ENCODE measurements at regions not wholly inside any gene's neighbourhood (a gene's known extent, or its start where the extent isn't known, plus 50 kb on each side); places are given as distances from the start of the nearest gene placed in this dataset.

DNA sequence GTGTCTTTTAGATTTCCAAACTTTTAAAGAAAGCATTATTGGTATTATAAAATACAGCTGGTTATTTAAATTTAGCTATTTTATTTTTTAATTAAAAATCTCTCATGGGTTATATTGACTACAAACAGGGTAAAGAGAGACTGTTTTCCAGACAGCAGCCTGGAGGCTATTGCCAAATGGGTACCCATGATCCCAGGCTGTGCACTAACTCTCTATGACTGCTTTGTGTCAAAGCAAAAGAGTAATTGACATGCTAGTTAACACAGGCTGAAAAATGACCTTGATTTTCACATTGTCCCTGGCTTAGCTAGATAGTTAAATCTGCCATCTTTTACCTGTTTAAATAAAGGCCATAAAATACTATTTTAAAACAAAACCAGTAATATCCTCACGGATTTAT is 589.7 kb downstream of the ANXA1 start:
- DNase-seq: no peak
- Histone ChIP-seq H3K4me3 (ENCODE audit: low read length) (no peak overlapping the region), H3K27ac (ENCODE audit: low read length) (no peak overlapping the region), H3K4me1 (ENCODE audit: control insufficient read depth, insufficient read depth, low read length) (no peaks in the 10 kb centered on the region), H3K36me3 (ENCODE audit: control insufficient read depth, insufficient read depth, low read length) (no peaks in the 10 kb centered on the region), H3K9me3 (ENCODE audit: control insufficient read depth, low read depth, low read length) (no peaks in the 10 kb centered on the region), H3K27me3 (ENCODE audit: control insufficient read depth, insufficient read depth, low read length) (no peaks in the 10 kb centered on the region)
- WGBS (ENCODE audit: insufficient coverage, low lambda C conversion rate): 60% methylated on average over 1 of the region's 1 CpG

- Histone ChIP-seq H3K4me1 (ENCODE audit: control insufficient read depth, insufficient read depth, low read length) (no peaks in the 10 kb centered on the region), H3K4me3 (ENCODE audit: low read length) (no peak overlapping the region), H3K9me3 (ENCODE audit: control insufficient read depth, low read depth, low read length) (no peaks in the 10 kb centered on the region), H3K27ac (ENCODE audit: low read length) (no peak overlapping the region), H3K36me3 (ENCODE audit: control insufficient read depth, insufficient read depth, low read length) (no peaks in the 10 kb centered on the region), H3K27me3 (ENCODE audit: control insufficient read depth, insufficient read depth, low read length) (no peaks in the 10 kb centered on the region)
- 86% methylated on average over 2 of the region's 3 CpGs for WGBS (ENCODE audit: insufficient coverage, low lambda C conversion rate)
- DNase-seq: no peak
Measured at GRCh38 chr9:73742412-73742811, 590.7 kb downstream of the ANXA1 start.

DNA sequence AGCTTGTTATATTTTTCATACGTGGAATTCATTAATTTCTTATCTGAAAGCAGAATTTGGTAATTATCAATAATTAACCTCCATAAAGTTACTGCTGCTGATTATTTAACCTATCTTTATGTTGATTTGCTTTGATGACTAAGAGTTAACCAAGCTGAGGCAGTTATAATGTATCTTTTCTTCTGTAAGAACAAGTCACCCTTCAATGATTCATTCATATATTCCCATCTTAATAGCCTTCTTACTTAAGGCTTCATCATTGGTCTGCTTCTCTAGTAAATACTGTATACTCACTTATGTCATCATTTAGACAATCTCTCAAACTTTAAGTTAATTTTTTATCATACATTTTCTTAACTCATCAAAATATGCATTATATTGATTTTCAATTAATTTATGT is 592.2 kb downstream of the ANXA1 start:
- H3K4me3 ChIP-seq (ENCODE audit: low read length): no peak overlapping the region

GRCh38 chr9:73745598-73745997 is 593.9 kb downstream of the ANXA1 start:
- H3K27ac ChIP-seq (ENCODE audit: low read length): no peak overlapping the region
- H3K27me3 ChIP-seq (ENCODE audit: control insufficient read depth, insufficient read depth, low read length): no peaks in the 10 kb centered on the region
- H3K9me3 ChIP-seq (ENCODE audit: control insufficient read depth, low read depth, low read length): no peaks in the 10 kb centered on the region
- H3K4me3 ChIP-seq (ENCODE audit: low read length): no peak overlapping the region
- no peak for DNase-seq
- no peaks in the 10 kb centered on the region for H3K4me1 ChIP-seq (ENCODE audit: control insufficient read depth, insufficient read depth, low read length)
- 100% methylated on average over 1 of the region's 3 CpGs for WGBS (ENCODE audit: insufficient coverage, low lambda C conversion rate)
- H3K36me3 ChIP-seq (ENCODE audit: control insufficient read depth, insufficient read depth, low read length): no peaks in the 10 kb centered on the region

More for the DNA sequence above, 592.2 kb downstream of the ANXA1 start:
- DNase-seq: no peak
- H3K27ac ChIP-seq (ENCODE audit: low read length): no peak overlapping the region
- WGBS (ENCODE audit: insufficient coverage, low lambda C conversion rate): 25% methylated on average over 1 of the region's 1 CpG
- H3K4me1 ChIP-seq (ENCODE audit: control insufficient read depth, insufficient read depth, low read length): no peaks in the 10 kb centered on the region
- no peaks in the 10 kb centered on the region for H3K27me3 ChIP-seq (ENCODE audit: control insufficient read depth, insufficient read depth, low read length)
- no peaks in the 10 kb centered on the region for H3K9me3 ChIP-seq (ENCODE audit: control insufficient read depth, low read depth, low read length)
- no peaks in the 10 kb centered on the region for H3K36me3 ChIP-seq (ENCODE audit: control insufficient read depth, insufficient read depth, low read length)

GRCh38 chr9:73753171-73753570 is 601.5 kb downstream of the ANXA1 start:
- Histone ChIP-seq H3K27me3 (ENCODE audit: control insufficient read depth, insufficient read depth, low read length) (no peaks in the 10 kb centered on the region), H3K36me3 (ENCODE audit: control insufficient read depth, insufficient read depth, low read length) (no peaks in the 10 kb centered on the region), H3K4me3 (ENCODE audit: low read length) (no peak overlapping the region), H3K27ac (ENCODE audit: low read length) (no peak overlapping the region), H3K9me3 (ENCODE audit: control insufficient read depth, low read depth, low read length) (no peaks in the 10 kb centered on the region), H3K4me1 (ENCODE audit: control insufficient read depth, insufficient read depth, low read length) (no peaks in the 10 kb centered on the region)
- DNase-seq: no peak

- no peaks in the 10 kb centered on the region for H3K9me3 ChIP-seq (ENCODE audit: control insufficient read depth, low read depth, low read length)
- no peaks in the 10 kb centered on the region for H3K27me3 ChIP-seq (ENCODE audit: control insufficient read depth, insufficient read depth, low read length)
- H3K36me3 ChIP-seq (ENCODE audit: control insufficient read depth, insufficient read depth, low read length): no peaks in the 10 kb centered on the region
- no peak for DNase-seq
- no peak overlapping the region for H3K4me3 ChIP-seq (ENCODE audit: low read length)
- no peaks in the 10 kb centered on the region for H3K4me1 ChIP-seq (ENCODE audit: control insufficient read depth, insufficient read depth, low read length)
- H3K27ac ChIP-seq (ENCODE audit: low read length): no peak overlapping the region
- WGBS (ENCODE audit: insufficient coverage, low lambda C conversion rate): no CpG with 5 or more reads among the region's 4 CpGs
Measured at GRCh38 chr9:73761905-73762304, 610.2 kb downstream of the ANXA1 start.

- no peaks in the 10 kb centered on the region for H3K27me3 ChIP-seq (ENCODE audit: control insufficient read depth, insufficient read depth, low read length)
- no peaks in the 10 kb centered on the region for H3K36me3 ChIP-seq (ENCODE audit: control insufficient read depth, insufficient read depth, low read length)
- no peak overlapping the region for H3K27ac ChIP-seq (ENCODE audit: low read length)
- H3K9me3 ChIP-seq (ENCODE audit: control insufficient read depth, low read depth, low read length): no peaks in the 10 kb centered on the region
- no peak for DNase-seq
- no peaks in the 10 kb centered on the region for H3K4me1 ChIP-seq (ENCODE audit: control insufficient read depth, insufficient read depth, low read length)
- WGBS (ENCODE audit: insufficient coverage, low lambda C conversion rate): 83% methylated on average over 1 of the region's 1 CpG
- H3K4me3 ChIP-seq (ENCODE audit: low read length): no peak overlapping the region
Measured at GRCh38 chr9:73773896-73774295, 622.2 kb downstream of the ANXA1 start.

DNA sequence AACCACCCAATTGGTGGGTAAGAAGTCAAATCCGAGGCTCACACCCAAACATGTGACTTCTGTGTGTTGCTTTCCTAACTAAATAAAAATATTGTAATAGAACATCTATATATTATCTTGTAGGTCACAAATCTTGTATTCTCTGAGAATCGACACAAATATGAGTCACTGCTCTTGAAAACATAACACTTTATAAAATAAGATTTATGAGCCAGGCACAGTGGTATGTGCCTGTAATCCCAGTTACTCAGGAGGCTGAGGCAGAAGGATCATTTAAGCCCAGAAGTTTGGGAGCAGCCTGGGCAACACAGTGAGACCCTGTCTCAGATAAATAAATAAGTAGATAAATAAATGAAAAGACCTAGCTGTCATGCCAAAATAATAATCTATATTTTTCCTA is 624.1 kb downstream of the ANXA1 start:
- H3K36me3 ChIP-seq (ENCODE audit: control insufficient read depth, insufficient read depth, low read length): no peaks in the 10 kb centered on the region
- 63% methylated on average over 1 of the region's 2 CpGs for WGBS (ENCODE audit: insufficient coverage, low lambda C conversion rate)
- no peaks in the 10 kb centered on the region for H3K4me1 ChIP-seq (ENCODE audit: control insufficient read depth, insufficient read depth, low read length)
- no peaks in the 10 kb centered on the region for H3K27me3 ChIP-seq (ENCODE audit: control insufficient read depth, insufficient read depth, low read length)
- H3K27ac ChIP-seq (ENCODE audit: low read length): no peak overlapping the region
- H3K4me3 ChIP-seq (ENCODE audit: low read length): no peak overlapping the region
- no peaks in the 10 kb centered on the region for H3K9me3 ChIP-seq (ENCODE audit: control insufficient read depth, low read depth, low read length)
- DNase-seq: no peak

DNA sequence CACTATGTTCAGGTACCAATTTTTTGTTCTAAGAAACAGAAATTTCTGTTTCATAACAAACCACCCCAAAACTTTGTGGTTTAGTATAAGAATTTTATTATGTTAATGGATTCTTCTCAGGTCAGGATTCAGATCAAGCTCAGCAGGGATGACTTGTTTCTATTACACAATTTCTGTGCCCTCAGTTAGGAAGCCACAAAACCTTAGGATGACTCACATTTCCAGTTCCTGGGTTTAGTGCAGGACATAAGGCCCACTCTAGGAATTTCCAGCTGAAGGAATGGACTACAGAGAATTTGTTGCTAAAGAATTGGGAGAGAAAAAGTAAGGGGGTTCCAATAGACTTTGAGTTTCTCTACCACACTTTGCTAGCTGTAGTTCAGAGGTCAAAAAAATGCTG is 629.3 kb downstream of the ANXA1 start:
- H3K36me3 ChIP-seq (ENCODE audit: control insufficient read depth, insufficient read depth, low read length): no peaks in the 10 kb centered on the region
- H3K4me3 ChIP-seq (ENCODE audit: low read length): no peak overlapping the region
- no peaks in the 10 kb centered on the region for H3K4me1 ChIP-seq (ENCODE audit: control insufficient read depth, insufficient read depth, low read length)
- H3K27ac ChIP-seq (ENCODE audit: low read length): no peak overlapping the region
- H3K9me3 ChIP-seq (ENCODE audit: control insufficient read depth, low read depth, low read length): no peaks in the 10 kb centered on the region
- DNase-seq: no peak
- H3K27me3 ChIP-seq (ENCODE audit: control insufficient read depth, insufficient read depth, low read length): no peaks in the 10 kb centered on the region

GRCh38 chr9:73782166-73782565 is 630.5 kb downstream of the ANXA1 start:
- Histone ChIP-seq H3K27ac (ENCODE audit: low read length) (no peak overlapping the region), H3K4me1 (ENCODE audit: control insufficient read depth, insufficient read depth, low read length) (no peaks in the 10 kb centered on the region), H3K9me3 (ENCODE audit: control insufficient read depth, low read depth, low read length) (no peaks in the 10 kb centered on the region), H3K4me3 (ENCODE audit: low read length) (no peak overlapping the region), H3K36me3 (ENCODE audit: control insufficient read depth, insufficient read depth, low read length) (no peaks in the 10 kb centered on the region), H3K27me3 (ENCODE audit: control insufficient read depth, insufficient read depth, low read length) (no peaks in the 10 kb centered on the region)
- no peak for DNase-seq
- no CpG with 5 or more reads among the region's 3 CpGs for WGBS (ENCODE audit: insufficient coverage, low lambda C conversion rate)

- H3K27ac ChIP-seq (ENCODE audit: low read length): no peak overlapping the region
- no peaks in the 10 kb centered on the region for H3K9me3 ChIP-seq (ENCODE audit: control insufficient read depth, low read depth, low read length)
- no peaks in the 10 kb centered on the region for H3K27me3 ChIP-seq (ENCODE audit: control insufficient read depth, insufficient read depth, low read length)
- DNase-seq: no peak
- H3K4me3 ChIP-seq (ENCODE audit: low read length): no peak overlapping the region
- no peaks in the 10 kb centered on the region for H3K36me3 ChIP-seq (ENCODE audit: control insufficient read depth, insufficient read depth, low read length)
- H3K4me1 ChIP-seq (ENCODE audit: control insufficient read depth, insufficient read depth, low read length): no peaks in the 10 kb centered on the region
Measured at GRCh38 chr9:73799446-73799845, 647.8 kb downstream of the ANXA1 start.

Data from large intestine (tissue), 3 donors.